GM19351 (cell line): ENCODE measurements at regions not wholly inside any gene's neighbourhood (a gene's known extent, or its start where the extent isn't known, plus 50 kb on each side); places are given as distances from the start of the nearest gene placed in this dataset.

ENCODE experiments used
- ATAC-seq: cut with Tn5 transposase; IDR thresholded peaks from one replicate; pipeline ENCODE4 v1.9.1; 2021; ENCODE audit warnings: mild to moderate bottlenecking, moderate library complexity; ENCODE audit not compliant: unreplicated experiment

- no peak for ATAC-seq
Observed at GRCh38 chr11:115564851-115565250, 60.6 kb upstream of the CADM1 start.

GRCh38 chr11:115561116-115561515 is 56.9 kb upstream of the CADM1 start:
- no peak for ATAC-seq

- ATAC-seq = no peak
Observed at GRCh38 chr11:115558635-115559034, 54.4 kb upstream of the CADM1 start.

GRCh38 chr11:115557681-115558080 is 53.5 kb upstream of the CADM1 start:
- ATAC-seq = no peak

GRCh38 chr11:115556984-115557383 is 52.8 kb upstream of the CADM1 start:
- ATAC-seq = no peak

- ATAC-seq = no peak
Observed at GRCh38 chr11:115555336-115556090, 51.3 kb upstream of the CADM1 start.
